Stomach (tissue), 4 donors: ENCODE measurements at regions not wholly inside any gene's neighbourhood (a gene's known extent, or its start where the extent isn't known, plus 50 kb on each side); places are given as distances from the start of the nearest gene placed in this dataset.

Source experiments
- CTCF ChIP-seq, 7 experiments: fragments of 450-650 bp in 4 of 7; fragments of 200-600 bp in 3 of 7; sonication (generic) in 3 of 7; IDR thresholded peaks; one replicate each; pipeline ENCODE4 v1.5.1; 2016 to 2019; ENCODE audit warnings: antibody characterized with exemption in 7 of 7, control low read depth in 2 of 7, mild to moderate bottlenecking in 1 of 7
- EP300 ChIP-seq: sonication (generic); formaldehyde crosslinking; IDR thresholded peaks from one replicate; pipeline ENCODE4 v1.6.1; 2017; ENCODE audit warnings: antibody characterized with exemption

- TF ChIP-seq CTCF (IDR thresholded peaks at IDR 0.05) (no peak), EP300 (no peak)
Measured at GRCh38 chr10:107517811-107518210, 353.3 kb upstream of the SORCS1 start.
